SK-N-SH treated with all-trans-retinoic acid at 6 μM for 48 hours (cell line): ENCODE measurements at regions not wholly inside any gene's neighbourhood (a gene's known extent, or its start where the extent isn't known, plus 50 kb on each side); places are given as distances from the start of the nearest gene placed in this dataset.

Source experiments
- ARNTL ChIP-seq: fragments of 450-650 bp; formaldehyde crosslinking; IDR thresholded peaks from 2 replicates; pipeline ENCODE4 v1.5.0; 2020; ENCODE audit warnings: low read depth, mild to moderate bottlenecking, moderate library complexity, borderline replicate concordance
- ISL1 ChIP-seq: fragments of 250-450 bp; sonication (Bioruptor Pico); IDR thresholded peaks from 2 replicates; pipeline ENCODE4 v2.1.2; 2022; ENCODE audit warnings: mild to moderate bottlenecking, moderate library complexity
- TCF4 ChIP-seq: fragments of 250-450 bp; sonication (Bioruptor Pico); IDR thresholded peaks from 2 replicates; pipeline ENCODE4 v1.8.0; 2021; ENCODE audit warnings: mild to moderate bottlenecking, moderate library complexity, borderline replicate concordance
- TOX ChIP-seq: fragments of 250-450 bp; sonication (Bioruptor Pico); IDR thresholded peaks from 2 replicates; pipeline ENCODE4 v1.8.0; 2021; ENCODE audit warnings: mild to moderate bottlenecking, moderate library complexity, borderline replicate concordance
- ZC3H10 ChIP-seq: fragments of 250-450 bp; sonication (Bioruptor Pico); IDR thresholded peaks from 2 replicates; pipeline ENCODE4 v1.5.1; 2021; ENCODE audit warnings: mild to moderate bottlenecking, moderate library complexity
- ZNF565 ChIP-seq: fragments of 450-650 bp; formaldehyde crosslinking; conservative IDR thresholded peaks from 2 replicates; pipeline ENCODE4 v1.5.0; 2020; ENCODE audit warnings: low read depth, mild to moderate bottlenecking, moderate library complexity
- ZNF70 ChIP-seq: fragments of 450-650 bp; formaldehyde crosslinking; IDR thresholded peaks from 2 replicates; pipeline ENCODE4 v1.5.0; 2020; ENCODE audit warnings: mild to moderate bottlenecking, moderate library complexity
- TF ChIP-seq, protein P1 (sequence below): fragments of 250-450 bp; sonication (Bioruptor Pico); IDR thresholded peaks from 2 replicates; pipeline ENCODE4 v1.5.1; 2020; ENCODE audit warnings: low read depth, mild to moderate bottlenecking, moderate library complexity
- TF ChIP-seq, protein P2 (sequence below): fragments of 250-450 bp; sonication (Bioruptor Pico); IDR thresholded peaks from 2 replicates; pipeline ENCODE4 v1.5.0; 2020; ENCODE audit warnings: mild to moderate bottlenecking, moderate library complexity
- TF ChIP-seq, protein P3 (sequence below): fragments of 250-450 bp; sonication (Bioruptor Pico); IDR thresholded peaks from 2 replicates; pipeline ENCODE4 v1.8.0; 2020; ENCODE audit warnings: mild to moderate bottlenecking, moderate library complexity, borderline replicate concordance

DNA sequence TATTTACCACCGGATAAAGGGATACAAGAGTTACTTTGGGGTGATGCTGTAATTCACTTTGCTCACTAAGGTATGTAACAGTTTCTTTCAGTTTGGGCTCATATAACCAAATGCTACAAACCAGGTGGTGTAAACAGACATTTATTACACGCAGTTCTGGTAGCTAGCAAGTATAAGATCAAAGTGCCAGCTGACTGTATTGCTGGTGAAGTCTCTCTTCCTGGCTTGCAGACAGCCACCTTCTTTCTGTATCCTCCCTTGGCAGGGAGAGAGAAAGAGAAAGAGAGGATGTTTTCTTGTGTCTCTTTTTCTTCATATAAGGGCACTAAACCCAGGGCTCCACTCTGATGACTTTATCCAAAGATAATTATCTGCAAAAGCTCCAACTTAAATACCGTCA, 552.5 kb upstream of the FTMT start:
- TF ChIP-seq ZC3H10 (no peak), ARNTL (CRISPR knock-in tag) (no peak), ISL1 (CRISPR knock-in tag) (no peak), TOX (CRISPR knock-in tag) (no peak), ZNF565 (CRISPR knock-in tag) (no peak), TCF4 (CRISPR knock-in tag) (no peak), ZNF70 (no peak)
- TF ChIP-seq, protein P1, sequence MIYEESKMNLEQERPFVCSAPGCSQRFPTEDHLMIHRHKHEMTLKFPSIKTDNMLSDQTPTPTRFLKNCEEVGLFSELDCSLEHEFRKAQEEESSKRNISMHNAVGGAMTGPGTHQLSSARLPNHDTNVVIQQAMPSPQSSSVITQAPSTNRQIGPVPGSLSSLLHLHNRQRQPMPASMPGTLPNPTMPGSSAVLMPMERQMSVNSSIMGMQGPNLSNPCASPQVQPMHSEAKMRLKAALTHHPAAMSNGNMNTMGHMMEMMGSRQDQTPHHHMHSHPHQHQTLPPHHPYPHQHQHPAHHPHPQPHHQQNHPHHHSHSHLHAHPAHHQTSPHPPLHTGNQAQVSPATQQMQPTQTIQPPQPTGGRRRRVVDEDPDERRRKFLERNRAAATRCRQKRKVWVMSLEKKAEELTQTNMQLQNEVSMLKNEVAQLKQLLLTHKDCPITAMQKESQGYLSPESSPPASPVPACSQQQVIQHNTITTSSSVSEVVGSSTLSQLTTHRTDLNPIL (CRISPR knock-in tag): no peak
- TF ChIP-seq, protein P2, sequence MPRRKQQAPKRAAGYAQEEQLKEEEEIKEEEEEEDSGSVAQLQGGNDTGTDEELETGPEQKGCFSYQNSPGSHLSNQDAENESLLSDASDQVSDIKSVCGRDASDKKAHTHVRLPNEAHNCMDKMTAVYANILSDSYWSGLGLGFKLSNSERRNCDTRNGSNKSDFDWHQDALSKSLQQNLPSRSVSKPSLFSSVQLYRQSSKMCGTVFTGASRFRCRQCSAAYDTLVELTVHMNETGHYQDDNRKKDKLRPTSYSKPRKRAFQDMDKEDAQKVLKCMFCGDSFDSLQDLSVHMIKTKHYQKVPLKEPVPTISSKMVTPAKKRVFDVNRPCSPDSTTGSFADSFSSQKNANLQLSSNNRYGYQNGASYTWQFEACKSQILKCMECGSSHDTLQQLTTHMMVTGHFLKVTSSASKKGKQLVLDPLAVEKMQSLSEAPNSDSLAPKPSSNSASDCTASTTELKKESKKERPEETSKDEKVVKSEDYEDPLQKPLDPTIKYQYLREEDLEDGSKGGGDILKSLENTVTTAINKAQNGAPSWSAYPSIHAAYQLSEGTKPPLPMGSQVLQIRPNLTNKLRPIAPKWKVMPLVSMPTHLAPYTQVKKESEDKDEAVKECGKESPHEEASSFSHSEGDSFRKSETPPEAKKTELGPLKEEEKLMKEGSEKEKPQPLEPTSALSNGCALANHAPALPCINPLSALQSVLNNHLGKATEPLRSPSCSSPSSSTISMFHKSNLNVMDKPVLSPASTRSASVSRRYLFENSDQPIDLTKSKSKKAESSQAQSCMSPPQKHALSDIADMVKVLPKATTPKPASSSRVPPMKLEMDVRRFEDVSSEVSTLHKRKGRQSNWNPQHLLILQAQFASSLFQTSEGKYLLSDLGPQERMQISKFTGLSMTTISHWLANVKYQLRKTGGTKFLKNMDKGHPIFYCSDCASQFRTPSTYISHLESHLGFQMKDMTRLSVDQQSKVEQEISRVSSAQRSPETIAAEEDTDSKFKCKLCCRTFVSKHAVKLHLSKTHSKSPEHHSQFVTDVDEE (CRISPR knock-in tag): no peak
- TF ChIP-seq, protein P3, sequence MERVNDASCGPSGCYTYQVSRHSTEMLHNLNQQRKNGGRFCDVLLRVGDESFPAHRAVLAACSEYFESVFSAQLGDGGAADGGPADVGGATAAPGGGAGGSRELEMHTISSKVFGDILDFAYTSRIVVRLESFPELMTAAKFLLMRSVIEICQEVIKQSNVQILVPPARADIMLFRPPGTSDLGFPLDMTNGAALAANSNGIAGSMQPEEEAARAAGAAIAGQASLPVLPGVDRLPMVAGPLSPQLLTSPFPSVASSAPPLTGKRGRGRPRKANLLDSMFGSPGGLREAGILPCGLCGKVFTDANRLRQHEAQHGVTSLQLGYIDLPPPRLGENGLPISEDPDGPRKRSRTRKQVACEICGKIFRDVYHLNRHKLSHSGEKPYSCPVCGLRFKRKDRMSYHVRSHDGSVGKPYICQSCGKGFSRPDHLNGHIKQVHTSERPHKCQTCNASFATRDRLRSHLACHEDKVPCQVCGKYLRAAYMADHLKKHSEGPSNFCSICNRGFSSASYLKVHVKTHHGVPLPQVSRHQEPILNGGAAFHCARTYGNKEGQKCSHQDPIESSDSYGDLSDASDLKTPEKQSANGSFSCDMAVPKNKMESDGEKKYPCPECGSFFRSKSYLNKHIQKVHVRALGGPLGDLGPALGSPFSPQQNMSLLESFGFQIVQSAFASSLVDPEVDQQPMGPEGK (CRISPR knock-in tag): no peak
